Epithelial cell of proximal tubule (primary cell): ENCODE measurements at regions not wholly inside any gene's neighbourhood (a gene's known extent, or its start where the extent isn't known, plus 50 kb on each side); places are given as distances from the start of the nearest gene placed in this dataset.
A peak's percentile ranks its signal among the peaks of the same experiment; 100 is the strongest.

Experiments used
- DNase-seq: peaks from one replicate; pipeline ENCODE4 v3.0.0-alpha.2; 2011; ENCODE audit warnings: low read depth
- H3K4me3 ChIP-seq: 2 replicates; pipeline ENCODE4 v1.5.1; 2011; ENCODE audit warnings: low read depth, mild to moderate bottlenecking, low read length
- TF ChIP-seq, protein P1 (sequence below): conservative IDR thresholded peaks from 2 replicates; pipeline ENCODE4 v1.5.1; 2012; ENCODE audit warnings: low read depth, mild to moderate bottlenecking, low read length

DNA sequence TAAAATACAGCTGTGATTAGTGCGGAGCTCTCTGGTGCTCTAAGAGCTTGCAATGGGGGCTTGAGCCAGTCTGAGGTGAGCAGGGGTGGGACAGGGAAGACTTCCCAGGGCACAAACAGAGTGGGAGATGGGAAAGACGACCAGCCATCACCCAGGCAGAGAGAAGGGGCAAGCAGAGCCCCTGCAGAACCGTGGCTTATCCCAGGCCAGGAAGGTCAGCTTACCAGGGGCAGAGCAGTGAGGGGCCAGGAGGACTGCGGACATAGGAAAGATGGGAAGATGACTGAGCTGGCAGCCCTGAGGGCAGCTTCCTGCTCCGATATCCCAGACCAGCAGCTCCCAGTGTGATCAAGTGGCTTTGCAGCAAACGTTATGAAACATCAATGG lies 55.4 kb upstream of the IFFO2 start:
- TF ChIP-seq, protein P1, sequence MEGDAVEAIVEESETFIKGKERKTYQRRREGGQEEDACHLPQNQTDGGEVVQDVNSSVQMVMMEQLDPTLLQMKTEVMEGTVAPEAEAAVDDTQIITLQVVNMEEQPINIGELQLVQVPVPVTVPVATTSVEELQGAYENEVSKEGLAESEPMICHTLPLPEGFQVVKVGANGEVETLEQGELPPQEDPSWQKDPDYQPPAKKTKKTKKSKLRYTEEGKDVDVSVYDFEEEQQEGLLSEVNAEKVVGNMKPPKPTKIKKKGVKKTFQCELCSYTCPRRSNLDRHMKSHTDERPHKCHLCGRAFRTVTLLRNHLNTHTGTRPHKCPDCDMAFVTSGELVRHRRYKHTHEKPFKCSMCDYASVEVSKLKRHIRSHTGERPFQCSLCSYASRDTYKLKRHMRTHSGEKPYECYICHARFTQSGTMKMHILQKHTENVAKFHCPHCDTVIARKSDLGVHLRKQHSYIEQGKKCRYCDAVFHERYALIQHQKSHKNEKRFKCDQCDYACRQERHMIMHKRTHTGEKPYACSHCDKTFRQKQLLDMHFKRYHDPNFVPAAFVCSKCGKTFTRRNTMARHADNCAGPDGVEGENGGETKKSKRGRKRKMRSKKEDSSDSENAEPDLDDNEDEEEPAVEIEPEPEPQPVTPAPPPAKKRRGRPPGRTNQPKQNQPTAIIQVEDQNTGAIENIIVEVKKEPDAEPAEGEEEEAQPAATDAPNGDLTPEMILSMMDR = no peak
- no peak for DNase-seq

DNA sequence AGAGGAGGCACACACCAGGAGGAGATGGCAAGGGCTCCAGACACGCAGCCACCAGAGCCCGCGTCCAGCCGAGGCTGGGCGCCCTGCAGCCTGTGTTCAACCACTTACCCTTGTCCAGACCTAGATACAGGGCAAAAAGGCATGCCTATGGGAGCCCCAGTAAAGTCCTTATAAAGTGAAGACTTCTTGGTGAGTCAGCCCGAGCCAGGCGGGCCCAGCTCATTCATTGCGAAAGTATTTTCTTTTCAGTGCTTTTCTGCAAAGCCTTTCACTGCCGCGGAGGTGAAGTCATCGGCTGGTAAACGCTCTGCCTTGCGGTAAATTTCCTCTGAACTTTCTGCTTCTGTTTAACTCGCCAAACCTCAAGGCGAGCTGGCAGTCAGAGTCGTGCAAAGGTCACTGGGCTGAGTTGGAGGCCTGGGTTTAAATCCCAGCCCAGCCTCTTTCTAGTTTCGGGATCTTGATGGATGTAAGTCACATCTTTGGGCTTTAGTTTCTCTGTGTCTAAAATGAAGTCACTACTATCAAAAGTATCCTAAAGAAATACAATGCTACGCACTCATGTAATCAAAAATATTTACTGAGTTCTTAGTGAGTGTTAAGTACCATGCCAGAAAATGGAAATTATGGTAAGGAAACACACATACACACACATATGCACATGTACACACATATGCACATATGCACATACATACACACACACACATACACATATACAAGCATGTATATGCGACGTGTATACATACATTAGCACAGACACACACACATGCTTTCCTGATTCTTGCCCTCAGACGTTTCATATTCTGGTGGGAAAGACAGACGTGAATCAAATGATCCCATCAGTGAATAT lies 54.7 kb upstream of the IFFO2 start:
- H3K4me3 ChIP-seq = no peak overlapping the region
- TF ChIP-seq, protein P1 = no peak
- peak; percentile 93 for DNase-seq

More for the DNA sequence above, 55.4 kb upstream of the IFFO2 start:
- no peak overlapping the region for H3K4me3 ChIP-seq

- no peak overlapping the region for H3K4me3 ChIP-seq
- no peak for DNase-seq
- TF ChIP-seq, protein P1 = no peak
Observed at GRCh38 chr1:19010503-19010902, 54.0 kb upstream of the IFFO2 start.

- TF ChIP-seq, protein P1 = no peak
- no peak overlapping the region for H3K4me3 ChIP-seq
- peak; percentile 78 for DNase-seq
Observed at GRCh38 chr1:19009882-19010321, 53.4 kb upstream of the IFFO2 start.

DNA sequence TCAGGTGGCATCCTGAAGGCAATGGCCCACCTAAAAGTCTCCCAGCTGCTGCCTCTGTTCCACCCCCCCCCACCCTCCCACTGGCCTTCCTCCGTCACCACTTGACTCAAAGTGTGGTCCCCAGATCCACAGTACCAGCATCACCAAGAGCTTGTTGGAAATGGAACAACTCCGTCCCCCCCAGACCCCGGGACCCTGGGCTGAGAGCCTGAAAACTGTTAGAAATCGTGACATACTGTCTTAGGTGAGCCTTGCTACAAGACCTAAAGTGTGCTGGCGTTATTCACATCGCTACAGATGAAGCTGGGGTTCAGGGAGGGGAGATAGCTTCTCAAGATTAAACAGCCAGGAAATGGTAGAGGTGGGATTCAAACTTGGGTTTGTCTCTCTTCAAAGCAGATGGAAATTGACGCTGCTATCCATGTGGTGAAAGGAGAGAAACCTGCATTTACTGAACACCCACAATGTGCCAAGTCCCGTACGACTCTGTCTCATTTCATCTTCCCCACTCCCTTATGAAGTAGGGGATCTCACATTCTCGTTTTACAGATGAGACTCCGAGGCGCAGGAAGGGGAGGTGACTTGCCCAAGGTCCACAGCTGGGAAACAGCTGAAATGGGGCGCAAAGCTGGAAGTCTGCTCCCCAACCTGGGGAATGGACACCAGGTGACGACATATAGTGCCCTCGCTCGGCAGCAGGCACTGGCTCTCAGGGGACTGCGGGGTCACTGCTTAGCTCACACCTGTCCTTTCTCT lies 52.8 kb upstream of the IFFO2 start:
- H3K4me3 ChIP-seq = no peak overlapping the region
- TF ChIP-seq, protein P1 = no peak
- DNase-seq = no peak

GRCh38 chr1:19007491-19008441 lies 51.3 kb upstream of the IFFO2 start:
- no peak for DNase-seq
- no peak overlapping the region for H3K4me3 ChIP-seq
- TF ChIP-seq, protein P1 = no peak
